ENCODE measurements at regions not wholly inside any gene's neighbourhood (a gene's known extent, or its start where the extent isn't known, plus 50 kb on each side); places are given as distances from the start of the nearest gene placed in this dataset.

- no peak for DNase-seq (ENCODE audit: low read depth)
Observed at GRCh38 chr10:80860719-80861118, 323.0 kb downstream of the SH2D4B start.

GRCh38 chr10:80861882-80862281 is 324.2 kb downstream of the SH2D4B start:
- no peak for DNase-seq (ENCODE audit: low read depth)

- DNase-seq (ENCODE audit: low read depth), result no peak
Observed at GRCh38 chr10:80870282-80870681, 332.6 kb downstream of the SH2D4B start.

GRCh38 chr10:80871083-80871482 is 333.4 kb downstream of the SH2D4B start:
- no peak for DNase-seq (ENCODE audit: low read depth)

- DNase-seq (ENCODE audit: low read depth), result no peak
Observed at GRCh38 chr10:80878330-80878729, 340.6 kb downstream of the SH2D4B start.

- DNase-seq (ENCODE audit: low read depth), result no peak
Observed at GRCh38 chr10:80890146-80890545, 352.4 kb downstream of the SH2D4B start.

GRCh38 chr10:80893256-80893655 is 355.6 kb downstream of the SH2D4B start:
- no peak for DNase-seq (ENCODE audit: low read depth)

- no peak for DNase-seq (ENCODE audit: low read depth)
Observed at GRCh38 chr10:80894311-80894791, 356.6 kb downstream of the SH2D4B start.

GRCh38 chr10:80894797-80895467 is 357.2 kb downstream of the SH2D4B start:
- no peak for DNase-seq (ENCODE audit: low read depth)

- DNase-seq (ENCODE audit: low read depth), result no peak
Observed at GRCh38 chr10:80896076-80896475, 358.4 kb downstream of the SH2D4B start.

GRCh38 chr10:80896959-80897358 is 359.3 kb downstream of the SH2D4B start:
- no peak for DNase-seq (ENCODE audit: low read depth)

GRCh38 chr10:80900661-80901060 is 363.0 kb downstream of the SH2D4B start:
- DNase-seq (ENCODE audit: low read depth), result no peak

GRCh38 chr10:80908611-80909010 is 370.9 kb downstream of the SH2D4B start:
- DNase-seq (ENCODE audit: low read depth), result no peak

GRCh38 chr10:80909254-80909653 is 371.6 kb downstream of the SH2D4B start:
- no peak for DNase-seq (ENCODE audit: low read depth)

- no peak for DNase-seq (ENCODE audit: low read depth)
Observed at GRCh38 chr10:80917636-80918035, 379.9 kb downstream of the SH2D4B start.

GRCh38 chr10:80921032-80921431 is 383.3 kb downstream of the SH2D4B start:
- DNase-seq (ENCODE audit: low read depth), result no peak

- DNase-seq (ENCODE audit: low read depth), result no peak
Observed at GRCh38 chr10:80924063-80924952, 386.6 kb downstream of the SH2D4B start.

GRCh38 chr10:80927419-80928078 is 389.8 kb downstream of the SH2D4B start:
- DNase-seq (ENCODE audit: low read depth), result no peak

GRCh38 chr10:80938903-80939302 is 401.2 kb downstream of the SH2D4B start:
- no peak for DNase-seq (ENCODE audit: low read depth)

GRCh38 chr10:80945264-80945880 is 407.7 kb downstream of the SH2D4B start:
- DNase-seq (ENCODE audit: low read depth), result no peak

GRCh38 chr10:80946073-80946472 is 408.4 kb downstream of the SH2D4B start:
- no peak for DNase-seq (ENCODE audit: low read depth)

Data from stimulated activated CD8-positive, alpha-beta memory T cell treated with anti-CD3 and anti-CD28 coated beads, Interleukin-15, amount 100 ng/mL, for 1 hour (primary cell).